Epithelial cell of proximal tubule (primary cell): ENCODE measurements at regions not wholly inside any gene's neighbourhood (a gene's known extent, or its start where the extent isn't known, plus 50 kb on each side); places are given as distances from the start of the nearest gene placed in this dataset.

Source experiments
- DNase-seq: peaks from one replicate; pipeline ENCODE4 v3.0.0-alpha.2; 2011; ENCODE audit warnings: low read depth
- H3K4me3 ChIP-seq: 2 replicates; pipeline ENCODE4 v1.5.1; 2011; ENCODE audit warnings: low read depth, mild to moderate bottlenecking, low read length
- CTCF ChIP-seq: conservative IDR thresholded peaks from 2 replicates; pipeline ENCODE4 v1.5.1; 2012; ENCODE audit warnings: low read depth, mild to moderate bottlenecking, low read length

GRCh38 chr4:14529653-14530052, 472.6 kb upstream of the CPEB2 start:
- DNase-seq, result no peak
- TF ChIP-seq CTCF, result no peak
- no peak overlapping the region for H3K4me3 ChIP-seq

- DNase-seq, result no peak
- no peak overlapping the region for H3K4me3 ChIP-seq
- TF ChIP-seq CTCF, result no peak
Measured at GRCh38 chr4:14532436-14532835, 469.8 kb upstream of the CPEB2 start.

GRCh38 chr4:14539246-14539645, 463.0 kb upstream of the CPEB2 start:
- DNase-seq, result no peak
- no peak for TF ChIP-seq CTCF
- H3K4me3 ChIP-seq, result no peak overlapping the region

GRCh38 chr4:14545163-14545562, 457.1 kb upstream of the CPEB2 start:
- H3K4me3 ChIP-seq, result no peak overlapping the region
- no peak for TF ChIP-seq CTCF
- no peak for DNase-seq

- TF ChIP-seq CTCF, result no peak
- DNase-seq, result no peak
- H3K4me3 ChIP-seq, result no peak overlapping the region
Measured at GRCh38 chr4:14545807-14546206, 456.5 kb upstream of the CPEB2 start.

GRCh38 chr4:14552119-14552518, 450.2 kb upstream of the CPEB2 start:
- DNase-seq, result no peak
- no peak overlapping the region for H3K4me3 ChIP-seq
- no peak for TF ChIP-seq CTCF

GRCh38 chr4:14559646-14560045, 442.6 kb upstream of the CPEB2 start:
- no peak for DNase-seq
- TF ChIP-seq CTCF, result no peak
- no peak overlapping the region for H3K4me3 ChIP-seq
